NCI-H2196 (cell line): ENCODE measurements at regions not wholly inside any gene's neighbourhood (a gene's known extent, or its start where the extent isn't known, plus 50 kb on each side); places are given as distances from the start of the nearest gene placed in this dataset.

ENCODE experiments used
- DNase-seq: peaks from one replicate; lab custom pipeline; 2025; ENCODE audit not compliant: unreplicated experiment; lab: John Stamatoyannopoulos, UW

GRCh38 chr1:20405051-20405754 is 80.8 kb downstream of the CAMK2N1 start:
- no peak for DNase-seq
